HG02981 (cell line): ENCODE measurements at regions not wholly inside any gene's neighbourhood (a gene's known extent, or its start where the extent isn't known, plus 50 kb on each side); places are given as distances from the start of the nearest gene placed in this dataset.
"Not testable (repeated sequence)": the region's sequence is repeated elsewhere in the genome, so short reads cannot be mapped to it uniquely, and the experiment has no call there.

ENCODE experiments used
- ATAC-seq: cut with Tn5 transposase; IDR thresholded peaks from one replicate; pipeline ENCODE4 v1.9.1; 2021; ENCODE audit warnings: mild to moderate bottlenecking, moderate library complexity; ENCODE audit not compliant: unreplicated experiment

DNA sequence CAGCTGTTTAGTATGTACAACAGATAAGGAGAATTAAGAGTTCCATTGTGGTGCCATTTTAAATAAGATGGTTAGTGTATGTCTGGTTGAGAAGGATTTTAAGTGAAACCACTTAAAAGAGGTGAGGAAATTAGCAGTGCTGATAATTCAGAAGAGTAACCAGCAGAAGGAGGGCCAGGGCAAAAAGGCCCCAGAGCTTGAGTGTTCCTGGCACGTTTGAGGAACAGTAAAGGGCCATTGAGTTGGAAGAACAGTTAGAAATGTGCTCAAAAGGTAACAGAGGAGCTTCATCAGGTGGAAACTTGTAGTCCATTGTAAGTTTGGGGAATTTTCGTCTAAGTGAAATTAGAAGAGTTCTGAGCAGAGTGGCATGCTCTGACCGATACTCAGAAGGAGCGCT is 606.2 kb upstream of the ZFP42 start:
- ATAC-seq = no peak

DNA sequence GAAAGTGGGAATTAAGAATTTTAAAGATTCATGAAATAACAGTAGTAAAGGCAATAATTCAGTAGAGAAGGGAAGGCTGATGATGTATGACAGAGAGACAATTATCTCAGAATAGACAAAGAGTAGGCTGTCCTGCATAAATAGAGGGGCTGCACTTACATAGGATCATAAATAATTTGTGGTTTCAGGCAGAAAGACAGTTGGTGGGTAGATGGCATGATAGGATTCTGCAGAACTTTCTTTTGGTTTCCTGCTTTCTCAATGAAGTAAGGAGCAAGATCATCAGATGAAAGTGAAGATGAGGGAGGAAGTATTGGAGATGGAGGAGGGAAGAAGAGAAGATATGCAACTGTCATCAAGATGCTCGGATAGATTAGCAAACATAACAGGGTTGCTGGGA is 604.9 kb upstream of the ZFP42 start:
- ATAC-seq = no peak

DNA sequence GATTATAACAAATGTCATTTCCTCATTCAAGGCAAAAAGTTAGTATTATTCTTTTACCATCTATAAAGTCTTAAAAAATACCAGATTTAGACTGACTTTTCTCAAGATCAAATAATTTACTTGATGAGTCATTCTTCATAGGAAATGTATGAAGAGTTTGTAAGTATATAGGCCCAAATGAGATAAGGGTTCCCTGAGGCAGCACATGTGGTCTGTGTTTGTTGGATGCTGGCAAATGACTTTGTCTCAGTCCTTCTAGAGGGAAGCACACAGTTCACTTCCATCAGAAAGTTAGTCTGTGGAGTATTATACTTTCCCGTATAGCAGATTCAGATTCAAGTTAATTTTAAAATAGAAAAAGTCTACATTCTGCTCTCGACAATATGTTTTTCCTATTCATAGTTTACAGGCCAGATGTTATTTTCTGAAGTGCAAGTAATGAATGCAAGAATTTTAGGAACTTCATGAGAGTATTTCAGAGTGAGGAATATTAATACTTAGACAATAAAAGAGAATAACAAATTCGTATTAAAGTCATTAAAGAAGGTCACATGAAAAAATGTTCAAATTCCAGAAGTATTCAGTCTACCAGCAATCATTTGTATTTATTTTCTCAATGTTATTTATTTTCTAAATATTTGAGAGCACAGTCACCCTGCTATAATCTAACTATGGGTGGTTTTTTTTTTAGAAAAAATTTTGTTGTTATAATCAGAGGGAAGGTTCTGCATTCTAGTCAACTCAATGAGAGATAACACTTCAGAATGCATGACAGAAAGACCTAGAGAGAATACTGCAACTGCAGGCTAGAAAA is 601.8 kb upstream of the ZFP42 start:
- no peak for ATAC-seq

DNA sequence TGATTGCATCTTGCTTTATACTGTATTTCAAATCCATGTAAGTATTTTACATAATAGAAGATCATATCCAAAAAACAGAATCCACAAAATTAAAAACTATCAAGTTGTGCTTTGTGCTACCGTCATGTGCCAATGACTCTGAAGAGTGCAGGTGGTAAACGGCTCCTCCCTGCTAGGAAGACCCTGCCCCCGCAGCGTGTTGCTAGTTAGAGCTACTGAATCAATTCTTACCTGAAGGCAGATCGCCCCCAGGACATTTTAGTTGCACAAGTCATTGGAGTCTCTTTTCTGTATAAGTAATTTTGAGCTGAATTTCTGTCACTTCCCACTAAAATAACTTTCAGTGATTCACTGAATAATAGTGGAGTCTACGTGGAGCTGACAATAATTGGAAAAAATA is 599.5 kb upstream of the ZFP42 start:
- ATAC-seq = no peak

DNA sequence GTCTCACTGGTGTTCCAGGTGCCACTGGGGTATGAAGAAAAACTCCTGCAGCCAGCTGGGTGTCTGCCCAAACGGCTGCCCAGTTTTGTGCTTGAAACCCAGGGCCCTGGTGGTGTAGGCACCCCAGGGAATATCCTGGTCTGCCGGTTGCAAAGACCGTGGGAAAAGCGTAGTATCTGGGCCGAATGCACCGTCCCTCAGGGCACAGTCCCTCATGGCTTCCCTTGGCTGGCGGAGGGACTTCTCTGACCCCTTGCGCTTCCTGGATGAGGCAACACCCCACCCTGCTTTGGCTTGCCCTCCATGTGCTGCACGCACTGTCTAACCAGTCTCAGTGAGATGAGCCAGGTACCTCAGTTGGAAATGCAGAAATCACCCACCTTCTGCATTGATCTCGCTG is 587.1 kb upstream of the ZFP42 start:
- not testable (repeated sequence) for ATAC-seq

DNA sequence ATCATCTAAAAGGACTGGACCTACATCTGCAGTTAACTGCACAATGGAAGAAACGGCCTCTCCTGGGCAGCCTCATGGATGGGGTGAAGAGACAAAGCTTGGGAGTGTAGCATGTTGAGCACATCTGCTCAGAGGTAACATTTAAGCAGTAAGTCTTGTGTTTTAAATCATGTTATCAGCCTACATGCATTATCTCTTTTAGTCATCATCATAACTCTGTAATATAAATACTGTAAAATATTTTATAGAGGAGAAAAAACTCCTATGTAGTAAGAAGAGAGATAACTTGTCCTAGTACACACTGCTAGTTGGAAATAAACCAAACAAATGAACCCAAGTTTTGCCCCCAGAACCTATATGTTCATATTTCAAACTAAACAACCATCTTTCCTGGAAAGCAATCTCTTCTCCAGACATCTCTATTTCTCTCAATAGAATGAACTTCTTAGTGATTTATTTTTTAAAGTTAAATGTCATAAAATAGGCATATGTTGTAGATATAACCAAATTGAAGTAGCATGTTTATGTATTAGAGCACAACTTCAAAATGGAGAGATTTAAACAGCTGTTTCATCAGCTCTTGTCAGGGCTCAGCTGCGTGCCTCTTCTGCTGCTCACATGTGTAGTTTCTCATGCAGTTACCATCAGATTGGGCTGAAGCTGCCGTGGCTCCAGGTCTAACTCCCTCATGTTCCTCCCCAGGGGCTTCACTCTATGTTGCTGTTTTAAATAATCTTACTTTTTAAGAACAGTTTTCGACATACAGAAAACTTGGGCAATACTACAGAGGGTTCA is 581.8 kb upstream of the ZFP42 start:
- no peak for ATAC-seq

DNA sequence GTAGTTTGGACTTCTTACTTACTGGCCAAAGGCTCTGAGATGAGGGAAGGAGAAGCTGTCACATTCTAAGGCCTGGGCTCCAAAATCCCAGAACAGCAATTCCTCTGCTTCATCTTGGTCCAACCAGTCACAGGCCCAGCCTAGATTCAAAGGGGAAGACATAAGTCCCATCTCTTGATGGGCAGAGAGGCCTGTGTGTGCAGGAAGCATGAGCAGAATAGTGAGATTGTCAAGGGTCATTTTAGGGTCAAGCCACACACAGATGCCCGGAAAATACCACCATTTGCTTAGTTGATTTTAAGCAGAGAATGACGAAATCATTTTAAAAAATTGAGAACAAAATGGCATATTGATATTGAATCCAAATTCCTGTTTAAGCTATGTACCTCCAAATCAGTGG is 580.9 kb upstream of the ZFP42 start:
- no peak for ATAC-seq

DNA sequence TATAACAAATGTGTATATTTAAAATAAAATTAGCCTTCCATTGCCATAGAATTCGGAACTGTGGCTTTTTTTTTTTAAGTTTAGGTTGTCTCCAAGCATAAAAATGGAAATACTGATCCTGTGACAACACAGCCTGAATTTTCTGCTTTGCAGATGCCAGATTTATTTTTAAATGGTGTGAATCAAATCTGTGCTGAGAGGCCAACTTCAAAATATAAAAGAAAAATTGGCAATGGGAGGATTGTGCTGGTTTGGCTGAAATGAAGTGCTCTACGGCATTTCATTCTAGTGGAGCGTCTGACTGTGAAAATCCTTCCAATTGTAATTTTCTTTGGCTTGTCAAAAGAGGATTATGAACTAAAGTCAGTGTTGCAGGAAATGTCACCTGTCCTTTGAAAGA is 580.3 kb upstream of the ZFP42 start:
- ATAC-seq = no peak

DNA sequence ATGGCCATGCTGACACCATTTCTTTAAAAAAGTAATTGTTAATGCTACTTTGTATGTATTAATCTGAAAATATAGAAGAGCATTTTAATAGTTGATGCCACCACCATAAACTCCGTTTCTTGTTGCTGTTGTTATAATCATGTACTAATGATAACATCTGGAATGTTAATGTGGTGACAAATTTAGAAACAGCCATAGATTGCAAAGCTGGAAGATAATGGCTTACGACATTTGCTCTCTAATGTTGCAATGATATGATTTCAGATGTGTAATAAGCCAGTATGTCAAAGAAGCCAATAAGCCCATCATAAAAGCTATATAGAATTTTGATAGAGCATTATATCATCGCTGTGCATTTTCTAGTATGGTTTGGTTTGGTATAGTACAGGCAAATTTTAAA is 579.4 kb upstream of the ZFP42 start:
- ATAC-seq = no peak

DNA sequence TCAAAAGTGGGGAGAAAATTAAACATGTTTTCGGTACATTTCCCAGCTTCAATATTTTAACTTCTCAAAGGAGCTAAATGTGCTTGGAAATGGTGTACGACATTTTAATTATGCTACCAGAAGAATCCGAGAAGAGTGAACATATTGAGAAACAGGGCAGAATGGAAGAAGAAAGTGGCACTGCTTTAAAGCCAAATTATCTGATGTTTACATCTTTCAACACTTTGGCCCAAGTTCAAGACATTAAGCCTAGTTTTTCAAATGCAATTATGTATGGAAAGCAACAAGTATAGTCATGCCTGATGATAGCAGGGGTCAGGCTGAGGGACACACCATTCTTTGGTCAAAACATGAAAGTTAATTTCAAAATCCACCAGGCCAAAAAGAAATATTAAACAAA is 577.9 kb upstream of the ZFP42 start:
- ATAC-seq = no peak

DNA sequence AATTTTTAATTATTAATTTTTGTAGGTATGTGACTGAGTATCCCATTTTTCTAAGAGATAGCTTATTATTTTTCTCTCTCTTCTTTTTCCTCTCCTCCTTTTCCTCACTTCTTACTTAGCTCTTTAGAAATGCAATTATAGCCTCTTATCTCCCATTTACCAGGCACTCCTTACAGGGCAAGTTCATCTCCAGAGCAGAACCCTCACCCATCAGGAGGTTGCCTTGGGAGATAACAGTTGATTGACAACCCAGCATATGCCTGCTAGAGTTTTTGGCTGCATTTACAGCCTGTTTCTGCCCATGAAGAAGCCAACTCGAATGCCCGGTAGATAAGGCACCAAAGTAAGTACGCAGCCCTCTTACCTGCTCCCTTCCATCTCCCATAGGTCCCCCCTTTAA is 572.9 kb upstream of the ZFP42 start:
- no peak for ATAC-seq

DNA sequence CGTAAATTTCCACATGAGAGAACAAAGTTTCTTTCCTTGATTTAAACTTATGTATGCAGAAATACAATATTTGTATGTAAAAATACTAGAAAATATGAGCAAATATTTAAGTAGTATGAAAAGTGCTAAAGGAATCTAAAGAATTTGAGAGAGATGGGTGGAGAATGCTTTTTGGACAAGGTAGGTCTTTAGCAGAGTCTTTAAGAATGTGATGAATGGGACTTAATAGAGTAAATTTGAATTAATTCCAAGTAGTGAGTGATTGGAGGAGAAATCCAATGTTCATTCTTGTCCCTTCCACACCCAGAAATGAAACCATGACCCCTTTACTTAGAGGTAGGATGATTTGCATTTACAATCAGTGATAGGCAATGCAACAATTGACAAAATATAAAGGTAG is 570.9 kb upstream of the ZFP42 start:
- ATAC-seq = no peak

DNA sequence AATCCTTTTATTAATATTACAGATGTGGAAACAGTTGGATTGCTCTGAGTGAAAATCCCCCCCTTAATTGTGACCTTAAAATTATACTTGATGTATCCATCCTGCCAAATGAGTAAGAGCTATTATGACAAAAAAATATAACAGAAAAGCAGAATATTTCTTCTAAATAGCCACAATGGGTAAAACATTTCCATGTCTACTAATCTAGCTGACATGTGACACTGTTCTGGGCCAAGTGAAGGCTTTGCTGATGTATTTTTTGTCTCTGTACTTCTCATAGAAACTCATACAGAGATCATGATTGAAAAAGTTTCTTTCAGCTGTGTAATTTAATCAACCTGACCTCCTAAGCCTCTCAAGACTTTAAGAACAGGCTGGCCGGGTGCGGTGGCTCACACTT is 569.1 kb upstream of the ZFP42 start:
- ATAC-seq = no peak

DNA sequence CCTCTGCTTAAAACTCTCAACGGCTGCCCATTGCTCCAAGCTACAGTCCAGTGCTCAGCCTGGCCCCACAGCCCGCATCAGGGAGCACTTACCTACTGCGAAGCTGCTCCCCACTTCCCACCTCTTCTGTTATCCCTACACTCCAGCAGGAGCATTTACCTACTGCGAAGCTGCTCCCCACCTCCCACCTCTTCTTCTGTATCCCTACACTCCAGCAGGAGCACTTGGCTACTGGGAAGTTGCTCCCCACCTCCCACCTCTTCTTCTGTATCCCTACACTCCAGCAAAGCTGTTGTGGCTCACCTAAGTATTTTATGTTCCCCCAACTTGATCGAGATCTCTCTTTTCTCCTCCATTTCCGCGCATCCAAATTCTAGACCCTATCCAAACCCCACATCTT is 563.3 kb upstream of the ZFP42 start:
- no peak for ATAC-seq

DNA sequence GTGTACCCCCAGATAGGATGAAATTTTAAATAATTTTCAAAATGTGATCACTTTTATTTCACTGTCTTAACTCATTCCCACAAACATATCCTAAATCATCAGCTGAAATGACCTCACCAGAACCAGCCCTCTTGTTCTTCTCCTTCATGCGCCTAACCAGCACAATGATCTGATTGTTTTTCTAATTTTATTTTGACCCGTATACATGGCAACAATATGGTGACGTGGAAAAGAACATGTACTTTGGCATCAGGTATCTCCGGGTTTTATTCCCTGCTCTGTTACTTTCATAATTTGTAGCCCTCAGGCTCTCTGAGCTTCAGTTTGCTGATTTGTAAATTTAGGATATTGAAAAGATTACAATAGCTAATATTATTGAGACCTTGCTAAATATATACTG is 562.4 kb upstream of the ZFP42 start:
- ATAC-seq = no peak

DNA sequence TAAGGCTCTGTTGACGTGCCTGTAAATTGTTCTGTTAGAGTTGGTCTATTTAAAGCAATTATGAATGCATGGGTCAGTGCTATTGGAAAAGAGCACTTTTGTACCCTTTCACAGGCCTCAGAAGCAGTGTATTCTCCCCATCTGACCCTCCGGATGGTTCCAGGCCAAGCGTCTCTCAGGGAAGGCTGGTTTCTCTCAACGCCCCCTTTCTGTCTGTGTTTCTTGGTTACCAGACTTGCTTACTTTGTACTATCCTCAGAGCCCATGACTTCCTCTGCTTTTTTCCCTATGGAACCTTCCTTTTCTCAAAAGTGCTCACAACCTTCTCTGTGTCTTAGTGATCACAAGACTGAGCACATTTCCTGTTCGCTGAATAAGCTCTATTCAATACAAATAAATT is 559.3 kb upstream of the ZFP42 start:
- no peak for ATAC-seq

DNA sequence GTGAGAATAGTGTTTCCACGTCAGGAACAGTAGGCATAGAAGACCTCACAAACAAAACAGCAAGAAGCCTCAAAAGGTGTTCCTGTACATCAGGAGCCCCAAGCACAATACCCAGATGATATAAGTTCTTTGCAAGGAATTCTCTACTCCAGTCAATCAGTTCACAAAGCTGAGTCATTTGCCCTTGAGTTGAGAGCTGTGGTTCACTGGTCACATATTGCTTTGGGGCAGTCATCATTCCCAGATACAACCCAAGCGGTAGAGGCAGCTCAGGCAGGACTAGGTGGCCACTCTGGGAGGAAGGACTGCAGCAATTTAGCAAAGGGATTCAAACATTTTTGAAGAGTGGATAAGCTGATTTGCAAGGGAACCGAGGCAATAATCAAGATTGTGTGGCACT is 551.5 kb upstream of the ZFP42 start:
- no peak for ATAC-seq

DNA sequence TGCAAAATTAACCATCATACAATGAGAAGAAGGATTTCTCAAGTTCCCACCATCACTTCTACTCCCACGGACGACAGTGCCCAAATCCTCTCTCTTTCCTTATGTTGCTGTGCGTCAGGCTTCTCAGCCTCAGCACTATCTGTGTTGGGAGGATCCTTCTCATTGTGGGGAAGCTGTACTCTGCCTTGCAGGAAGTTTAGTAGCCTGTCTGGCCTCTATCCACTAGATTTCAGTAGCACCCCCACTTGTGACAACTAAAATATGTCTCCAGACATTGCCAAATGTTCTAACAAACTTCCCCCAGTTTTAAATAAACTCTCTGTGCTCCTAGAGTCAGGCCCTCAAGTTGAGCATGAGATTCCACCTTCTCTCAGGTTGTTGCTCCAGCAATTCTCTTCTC is 545.9 kb upstream of the ZFP42 start:
- no peak for ATAC-seq

DNA sequence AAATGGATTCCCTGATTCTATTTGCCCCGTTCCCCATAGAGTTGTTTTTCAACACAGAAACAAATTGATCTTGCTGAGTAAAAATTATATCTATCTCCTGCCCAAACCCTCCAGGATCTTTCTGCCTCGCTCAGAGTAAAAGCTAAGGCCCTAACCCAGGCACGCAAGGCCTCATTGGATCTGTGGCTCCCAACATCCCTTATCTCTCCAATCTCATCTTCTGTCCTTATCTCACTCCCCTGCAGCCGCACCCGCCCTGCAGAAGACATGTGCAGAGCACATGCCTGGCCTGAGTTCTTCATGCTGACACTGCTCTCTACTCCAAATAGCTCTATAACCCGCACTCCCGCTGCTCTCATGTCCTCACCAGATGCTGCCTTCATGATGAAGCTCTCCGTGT is 543.8 kb upstream of the ZFP42 start:
- no peak for ATAC-seq

DNA sequence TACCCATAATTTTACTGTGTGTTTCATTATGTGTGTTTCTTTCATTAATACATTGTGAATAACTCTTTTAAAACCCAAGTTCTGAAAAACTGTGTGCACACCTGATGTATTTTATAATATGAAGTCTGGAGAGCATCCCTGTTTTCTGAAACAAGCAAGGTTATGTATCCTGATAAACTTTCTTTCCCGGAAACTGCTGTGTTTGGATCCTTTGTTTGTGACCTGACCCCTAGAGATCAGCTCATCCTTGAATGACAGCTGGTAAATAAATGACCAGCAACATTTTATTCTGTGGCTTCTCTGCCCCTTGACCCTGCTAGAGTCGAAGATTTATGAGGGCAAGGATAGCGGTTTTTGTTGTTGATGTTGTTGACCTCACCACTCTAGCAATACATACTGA is 535.6 kb upstream of the ZFP42 start:
- no peak for ATAC-seq

DNA sequence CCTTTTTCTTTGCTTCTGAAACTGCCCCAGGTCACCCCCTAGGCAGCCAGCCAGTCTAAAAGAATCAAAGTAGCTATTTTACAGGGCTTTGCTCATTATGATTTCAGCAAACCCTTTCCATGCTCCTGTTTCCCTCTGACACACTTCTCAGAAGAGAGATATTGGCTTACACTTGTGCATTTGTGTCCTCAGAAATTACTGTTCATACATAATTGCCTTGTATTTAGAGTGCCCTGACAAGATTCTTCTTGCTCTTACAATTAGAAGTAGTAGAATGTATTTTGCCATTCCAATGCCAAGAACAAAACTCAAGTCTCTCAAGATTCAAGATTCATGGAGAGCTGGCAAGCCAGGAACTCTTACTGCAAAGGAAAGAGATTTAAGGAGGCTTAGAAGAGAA is 531.0 kb upstream of the ZFP42 start:
- no peak for ATAC-seq

DNA sequence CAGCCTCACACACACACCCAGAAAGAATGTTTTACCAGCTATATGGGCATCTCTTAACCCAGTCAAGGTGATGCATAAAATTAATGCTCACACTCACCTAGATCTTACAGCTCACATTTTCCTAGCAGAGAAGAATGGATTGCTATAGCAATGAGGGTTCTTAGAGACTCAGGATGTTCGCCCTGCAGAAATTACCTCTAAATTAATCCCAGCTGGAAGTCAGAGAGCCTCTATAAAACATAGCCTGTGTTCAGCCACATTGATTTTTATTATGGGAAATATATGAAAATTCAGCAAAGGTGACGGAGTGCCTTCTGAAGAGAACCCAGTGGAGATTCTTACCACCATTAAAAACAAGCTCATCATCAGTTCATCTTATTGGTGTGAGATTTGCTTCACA is 528.3 kb upstream of the ZFP42 start:
- ATAC-seq = no peak

DNA sequence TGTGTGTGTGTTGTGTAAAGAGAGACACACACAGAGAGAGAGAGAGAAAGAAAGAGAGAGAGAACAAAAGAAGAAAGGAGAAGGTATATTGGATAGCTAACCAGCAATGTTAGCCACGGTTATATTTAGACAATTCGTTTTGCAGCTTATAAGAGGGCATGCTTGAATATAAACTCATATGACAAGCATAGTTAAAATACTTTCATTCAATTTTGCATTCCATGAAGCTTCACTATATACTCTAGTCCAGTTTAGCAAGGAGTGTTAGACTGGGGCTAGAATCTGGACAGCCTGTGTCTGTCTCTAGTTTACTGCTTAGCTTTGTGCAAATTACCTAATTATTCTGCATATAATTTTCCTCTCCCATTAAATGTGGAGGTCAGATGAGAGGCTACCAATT is 525.9 kb upstream of the ZFP42 start:
- ATAC-seq = no peak
